ENCODE measurements at regions not wholly inside any gene's neighbourhood (a gene's known extent, or its start where the extent isn't known, plus 50 kb on each side); places are given as distances from the start of the nearest gene placed in this dataset.

- Histone ChIP-seq H3K36me3 (ENCODE audit: control insufficient read depth in 2 of 2, insufficient read depth in 2 of 2, low read length in 2 of 2) (no peaks in the 10 kb centered on the region), H3K4me1 (ENCODE audit: control insufficient read depth, insufficient read depth, low read length) (no peaks in the 10 kb centered on the region), H3K4me3 (ENCODE audit: low read length in 2 of 2) (no peak overlapping the region), H3K9me3 (ENCODE audit: control insufficient read depth in 2 of 2, low read length in 2 of 2) (no peaks in the 10 kb centered on the region), H3K27ac (ENCODE audit: low read length) (no peak overlapping the region), H3K27me3 (ENCODE audit: control insufficient read depth in 1 of 2, insufficient read depth in 2 of 2, low read length in 2 of 2) (no peaks in the 10 kb centered on the region), H3K9ac (ENCODE audit: low read length in 2 of 2) (no peak overlapping the region)
Observed at GRCh38 chr17:13442361-13442760, 159.4 kb downstream of the HS3ST3A1 start.

- H3K4me3 ChIP-seq (ENCODE audit: low read length in 2 of 2), result no peak overlapping the region
- no peaks in the 10 kb centered on the region for H3K36me3 ChIP-seq (ENCODE audit: control insufficient read depth in 2 of 2, insufficient read depth in 2 of 2, low read length in 2 of 2)
Observed at GRCh38 chr17:13441873-13442272, 159.9 kb downstream of the HS3ST3A1 start.

GRCh38 chr17:13437966-13438779, 163.6 kb downstream of the HS3ST3A1 start:
- Histone ChIP-seq H3K9ac (ENCODE audit: low read length in 2 of 2) (no peak overlapping the region), H3K36me3 (ENCODE audit: control insufficient read depth in 2 of 2, insufficient read depth in 2 of 2, low read length in 2 of 2) (no peaks in the 10 kb centered on the region), H3K27me3 (ENCODE audit: control insufficient read depth in 1 of 2, insufficient read depth in 2 of 2, low read length in 2 of 2) (no peaks in the 10 kb centered on the region), H3K4me1 (ENCODE audit: control insufficient read depth, insufficient read depth, low read length) (no peaks in the 10 kb centered on the region), H3K4me3 (ENCODE audit: low read length in 2 of 2) (no peak overlapping the region), H3K9me3 (ENCODE audit: control insufficient read depth in 2 of 2, low read length in 2 of 2) (no peaks in the 10 kb centered on the region), H3K27ac (ENCODE audit: low read length) (no peak overlapping the region)

More at GRCh38 chr17:13441873-13442272, 159.9 kb downstream of the HS3ST3A1 start:
- no peak overlapping the region for H3K9ac ChIP-seq (ENCODE audit: low read length in 2 of 2)
- H3K4me1 ChIP-seq (ENCODE audit: control insufficient read depth, insufficient read depth, low read length), result no peaks in the 10 kb centered on the region
- no peaks in the 10 kb centered on the region for H3K9me3 ChIP-seq (ENCODE audit: control insufficient read depth in 2 of 2, low read length in 2 of 2)
- no peak overlapping the region for H3K27ac ChIP-seq (ENCODE audit: low read length)
- H3K27me3 ChIP-seq (ENCODE audit: control insufficient read depth in 1 of 2, insufficient read depth in 2 of 2, low read length in 2 of 2), result no peaks in the 10 kb centered on the region

GRCh38 chr17:13435230-13435629, 166.5 kb downstream of the HS3ST3A1 start:
- no peaks in the 10 kb centered on the region for H3K27me3 ChIP-seq (ENCODE audit: control insufficient read depth in 1 of 2, insufficient read depth in 2 of 2, low read length in 2 of 2)
- peaks cover 2 to 3% of the 10 kb centered on the region in 2 donors for H3K9me3 ChIP-seq (ENCODE audit: control insufficient read depth in 2 of 2, low read length in 2 of 2)
- no peak overlapping the region for H3K9ac ChIP-seq (ENCODE audit: low read length in 2 of 2)
- H3K36me3 ChIP-seq (ENCODE audit: control insufficient read depth in 2 of 2, insufficient read depth in 2 of 2, low read length in 2 of 2), result no peaks in the 10 kb centered on the region
- H3K27ac ChIP-seq (ENCODE audit: low read length), result no peak overlapping the region
- H3K4me1 ChIP-seq (ENCODE audit: control insufficient read depth, insufficient read depth, low read length), result no peaks in the 10 kb centered on the region
- no peak overlapping the region for H3K4me3 ChIP-seq (ENCODE audit: low read length in 2 of 2)

GRCh38 chr17:13429201-13429600, 172.5 kb downstream of the HS3ST3A1 start:
- no peaks in the 10 kb centered on the region for H3K4me1 ChIP-seq (ENCODE audit: control insufficient read depth, insufficient read depth, low read length)
- H3K27ac ChIP-seq (ENCODE audit: low read length), result no peak overlapping the region
- H3K36me3 ChIP-seq (ENCODE audit: control insufficient read depth in 2 of 2, insufficient read depth in 2 of 2, low read length in 2 of 2), result no peaks in the 10 kb centered on the region
- peaks cover 2 to 3% of the 10 kb centered on the region in 2 donors for H3K9me3 ChIP-seq (ENCODE audit: control insufficient read depth in 2 of 2, low read length in 2 of 2)
- H3K9ac ChIP-seq (ENCODE audit: low read length in 2 of 2), result no peak overlapping the region
- no peak overlapping the region for H3K4me3 ChIP-seq (ENCODE audit: low read length in 2 of 2)
- no peaks in the 10 kb centered on the region for H3K27me3 ChIP-seq (ENCODE audit: control insufficient read depth in 1 of 2, insufficient read depth in 2 of 2, low read length in 2 of 2)

DNA sequence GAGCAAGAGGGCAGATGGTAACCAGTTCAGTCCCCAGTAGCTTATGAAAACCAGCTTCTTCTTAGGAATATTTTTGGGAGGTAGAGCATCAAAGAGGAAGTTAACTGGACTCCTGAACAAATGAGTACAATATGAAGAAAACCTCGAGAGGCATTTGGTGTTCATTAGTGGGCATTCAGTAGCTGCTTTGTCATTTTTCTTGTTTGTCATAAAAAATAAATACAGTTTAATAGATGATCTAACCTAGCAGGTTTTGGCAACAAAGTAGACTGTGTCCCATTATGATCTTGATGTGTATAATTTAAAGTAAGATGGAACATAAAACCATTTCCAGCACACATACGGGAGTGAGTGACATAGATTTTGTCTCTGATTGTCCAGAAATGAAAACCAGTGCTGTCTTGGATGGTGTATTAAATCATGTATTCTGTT, 173.1 kb downstream of the HS3ST3A1 start:
- Histone ChIP-seq H3K9me3 (ENCODE audit: control insufficient read depth in 2 of 2, low read length in 2 of 2) (peaks cover 2 to 3% of the 10 kb centered on the region in 2 donors), H3K9ac (ENCODE audit: low read length in 2 of 2) (no peak overlapping the region), H3K27me3 (ENCODE audit: control insufficient read depth in 1 of 2, insufficient read depth in 2 of 2, low read length in 2 of 2) (no peaks in the 10 kb centered on the region)

DNA sequence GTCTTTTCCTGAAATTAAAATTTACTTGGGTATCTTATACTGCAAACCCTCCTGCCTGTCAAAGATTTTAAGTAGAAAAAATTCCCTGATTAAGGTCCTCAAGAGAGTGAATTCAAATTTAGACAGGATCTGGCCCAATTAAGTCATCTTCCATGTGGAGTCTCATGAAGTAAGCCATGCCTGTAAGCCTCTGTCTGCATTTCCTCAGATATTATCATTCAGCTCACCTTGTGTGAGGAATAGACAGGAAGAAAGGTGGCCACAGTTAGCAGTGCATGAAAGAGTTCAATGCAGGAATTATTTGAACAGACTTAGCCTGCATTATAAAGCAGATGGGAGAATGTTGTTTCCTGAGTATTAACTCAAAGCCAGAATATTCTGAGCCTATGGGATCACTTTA, 174.7 kb downstream of the HS3ST3A1 start:
- Histone ChIP-seq H3K27me3 (ENCODE audit: control insufficient read depth in 1 of 2, insufficient read depth in 2 of 2, low read length in 2 of 2) (no peaks in the 10 kb centered on the region), H3K9me3 (ENCODE audit: control insufficient read depth in 2 of 2, low read length in 2 of 2) (no peaks in the 10 kb centered on the region), H3K9ac (ENCODE audit: low read length in 2 of 2) (no peak overlapping the region), H3K36me3 (ENCODE audit: control insufficient read depth in 2 of 2, insufficient read depth in 2 of 2, low read length in 2 of 2) (no peaks in the 10 kb centered on the region), H3K4me1 (ENCODE audit: control insufficient read depth, insufficient read depth, low read length) (no peaks in the 10 kb centered on the region), H3K27ac (ENCODE audit: low read length) (no peak overlapping the region), H3K4me3 (ENCODE audit: low read length in 2 of 2) (no peak overlapping the region)

More for the DNA sequence above, 173.1 kb downstream of the HS3ST3A1 start:
- Histone ChIP-seq H3K36me3 (ENCODE audit: control insufficient read depth in 2 of 2, insufficient read depth in 2 of 2, low read length in 2 of 2) (no peaks in the 10 kb centered on the region), H3K4me3 (ENCODE audit: low read length in 2 of 2) (no peak overlapping the region), H3K4me1 (ENCODE audit: control insufficient read depth, insufficient read depth, low read length) (no peaks in the 10 kb centered on the region), H3K27ac (ENCODE audit: low read length) (no peak overlapping the region)

GRCh38 chr17:13425390-13425789, 176.3 kb downstream of the HS3ST3A1 start:
- no peaks in the 10 kb centered on the region for H3K27me3 ChIP-seq (ENCODE audit: control insufficient read depth in 1 of 2, insufficient read depth in 2 of 2, low read length in 2 of 2)
- H3K4me1 ChIP-seq (ENCODE audit: control insufficient read depth, insufficient read depth, low read length), result no peaks in the 10 kb centered on the region
- H3K9ac ChIP-seq (ENCODE audit: low read length in 2 of 2), result no peak overlapping the region
- no peaks in the 10 kb centered on the region for H3K36me3 ChIP-seq (ENCODE audit: control insufficient read depth in 2 of 2, insufficient read depth in 2 of 2, low read length in 2 of 2)
- H3K4me3 ChIP-seq (ENCODE audit: low read length in 2 of 2), result no peak overlapping the region
- H3K9me3 ChIP-seq (ENCODE audit: control insufficient read depth in 2 of 2, low read length in 2 of 2), result no peaks in the 10 kb centered on the region
- no peak overlapping the region for H3K27ac ChIP-seq (ENCODE audit: low read length)

DNA sequence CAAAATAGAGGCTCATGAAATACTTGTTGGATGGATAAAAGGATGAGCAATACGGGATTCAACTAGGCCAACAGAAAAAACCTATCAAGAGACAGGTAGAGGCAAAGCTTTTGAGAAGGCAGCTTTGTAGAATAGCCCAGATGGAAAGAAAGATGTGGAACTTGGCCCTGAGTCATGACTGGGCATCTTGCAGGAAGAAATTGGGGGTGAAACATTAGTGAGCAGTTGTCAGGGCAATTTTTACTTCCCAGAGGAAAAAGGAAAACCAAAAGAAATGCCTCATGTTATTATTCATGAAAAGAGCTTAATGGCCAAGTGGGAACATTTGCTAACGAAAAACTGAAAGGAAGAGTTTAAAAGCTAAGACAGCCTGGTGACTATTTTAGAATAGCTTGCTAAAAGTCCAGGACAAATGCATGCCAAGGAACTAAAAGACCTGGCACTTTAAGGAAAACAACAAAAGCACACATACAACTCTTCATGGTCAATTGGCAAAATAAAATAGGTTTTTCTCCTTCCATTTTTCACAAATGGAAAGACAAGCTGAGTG, 180.1 kb downstream of the HS3ST3A1 start:
- Histone ChIP-seq H3K4me1 (ENCODE audit: control insufficient read depth, insufficient read depth, low read length) (no peaks in the 10 kb centered on the region), H3K27me3 (ENCODE audit: control insufficient read depth in 1 of 2, insufficient read depth in 2 of 2, low read length in 2 of 2) (no peaks in the 10 kb centered on the region), H3K27ac (ENCODE audit: low read length) (no peak overlapping the region), H3K9ac (ENCODE audit: low read length in 2 of 2) (no peak overlapping the region), H3K9me3 (ENCODE audit: control insufficient read depth in 2 of 2, low read length in 2 of 2) (no peaks in the 10 kb centered on the region), H3K36me3 (ENCODE audit: control insufficient read depth in 2 of 2, insufficient read depth in 2 of 2, low read length in 2 of 2) (no peaks in the 10 kb centered on the region), H3K4me3 (ENCODE audit: low read length in 2 of 2) (no peak overlapping the region)

DNA sequence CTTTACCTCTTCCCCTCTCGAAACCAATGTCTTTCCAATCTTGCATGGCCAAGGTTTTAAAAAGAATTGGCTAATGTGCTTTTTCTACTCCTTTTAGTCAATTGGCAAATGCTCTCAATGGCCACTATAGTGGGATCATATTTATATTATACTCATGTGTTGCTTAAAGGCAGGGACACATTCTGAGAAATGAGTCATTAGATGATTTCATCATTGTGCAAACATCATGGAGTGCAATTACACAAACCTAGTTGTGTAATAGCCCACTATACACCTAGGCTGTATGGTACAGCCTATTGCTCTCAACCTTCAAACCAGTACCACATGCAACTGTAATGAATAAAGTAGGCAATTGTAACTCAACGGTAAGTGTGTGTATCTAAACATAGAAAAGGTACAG, 180.9 kb downstream of the HS3ST3A1 start:
- H3K27ac ChIP-seq (ENCODE audit: low read length), result no peak overlapping the region
- H3K9me3 ChIP-seq (ENCODE audit: control insufficient read depth in 2 of 2, low read length in 2 of 2), result no peaks in the 10 kb centered on the region
- no peaks in the 10 kb centered on the region for H3K36me3 ChIP-seq (ENCODE audit: control insufficient read depth in 2 of 2, insufficient read depth in 2 of 2, low read length in 2 of 2)
- no peak overlapping the region for H3K9ac ChIP-seq (ENCODE audit: low read length in 2 of 2)
- H3K4me3 ChIP-seq (ENCODE audit: low read length in 2 of 2), result no peak overlapping the region
- H3K4me1 ChIP-seq (ENCODE audit: control insufficient read depth, insufficient read depth, low read length), result no peaks in the 10 kb centered on the region
- peaks cover 0 to 3% of the 10 kb centered on the region in 2 donors for H3K27me3 ChIP-seq (ENCODE audit: control insufficient read depth in 1 of 2, insufficient read depth in 2 of 2, low read length in 2 of 2)

DNA sequence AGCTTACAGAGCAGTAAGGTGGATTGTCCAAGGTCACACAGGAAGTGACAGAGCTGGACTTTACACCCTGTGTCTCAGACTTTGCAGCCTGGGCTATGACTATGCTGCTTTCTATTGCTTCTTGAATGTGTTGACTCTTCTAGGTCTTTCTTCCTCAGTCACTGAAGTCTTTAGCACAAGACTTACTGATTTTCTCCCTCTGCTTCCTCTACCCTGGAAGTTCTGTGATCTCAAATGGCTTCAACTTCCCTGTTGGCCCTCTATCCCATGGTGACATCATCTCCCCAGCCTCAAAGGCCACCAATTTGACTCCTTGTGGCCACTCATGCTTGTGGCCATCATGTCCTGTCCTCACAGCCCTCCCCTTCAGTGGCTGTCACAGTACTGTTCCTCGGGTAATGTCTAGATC, 181.3 kb downstream of the HS3ST3A1 start:
- H3K27ac ChIP-seq (ENCODE audit: low read length), result no peak overlapping the region
- no peaks in the 10 kb centered on the region for H3K4me1 ChIP-seq (ENCODE audit: control insufficient read depth, insufficient read depth, low read length)
- H3K27me3 ChIP-seq (ENCODE audit: control insufficient read depth in 1 of 2, insufficient read depth in 2 of 2, low read length in 2 of 2), result peaks cover 0 to 3% of the 10 kb centered on the region in 2 donors
- H3K4me3 ChIP-seq (ENCODE audit: low read length in 2 of 2), result no peak overlapping the region
- H3K9ac ChIP-seq (ENCODE audit: low read length in 2 of 2), result no peak overlapping the region
- no peaks in the 10 kb centered on the region for H3K36me3 ChIP-seq (ENCODE audit: control insufficient read depth in 2 of 2, insufficient read depth in 2 of 2, low read length in 2 of 2)
- H3K9me3 ChIP-seq (ENCODE audit: control insufficient read depth in 2 of 2, low read length in 2 of 2), result no peaks in the 10 kb centered on the region
